ENCODE measurements at regions not wholly inside any gene's neighbourhood (a gene's known extent, or its start where the extent isn't known, plus 50 kb on each side); places are given as distances from the start of the nearest gene placed in this dataset.

- DNase-seq, result no peak
- no peak overlapping the region for H2AFZ ChIP-seq (ENCODE audit: low read depth)
- peak overlapping the region; percentile 14; the same call in 1 of the 2 replicates for H3K4me2 ChIP-seq
- WGBS (ENCODE audit: low lambda C conversion rate), result 79% methylated on average over 1 of the region's 1 CpG
- H3K4me3 ChIP-seq (ENCODE audit: low read depth in 2 of 2, low read length in 1 of 2), result no peak overlapping the region
- TF ChIP-seq SIN3A (IDR thresholded peaks at IDR 0.05; ENCODE audit: borderline replicate concordance, low read depth, low read length) (no peak), RFX5 (IDR thresholded peaks at IDR 0.05; ENCODE audit: low read length) (no peak), EP300 (IDR thresholded peaks at IDR 0.05; ENCODE audit: borderline replicate concordance in 1 of 2, low read depth in 1 of 2, low read length in 1 of 2) (no peak), JUND (IDR thresholded peaks at IDR 0.05) (no peak), NFIC (IDR thresholded peaks at IDR 0.05; ENCODE audit: borderline replicate concordance) (no peak), FOXJ3 (CRISPR knock-in tag; IDR thresholded peaks at IDR 0.05) (no peak), TCF12 (IDR thresholded peaks at IDR 0.05) (no peak), TEAD4 (IDR thresholded peaks at IDR 0.05; ENCODE audit: borderline replicate concordance, insufficient read depth) (no peak), RCOR1 (IDR thresholded peaks at IDR 0.05; ENCODE audit: low read length) (no peak), MXI1 (IDR thresholded peaks at IDR 0.05; ENCODE audit: low read depth, low read length) (no peak), FOSL2 (IDR thresholded peaks at IDR 0.05; ENCODE audit: borderline replicate concordance, low read depth) (no peak), TAF1 (IDR thresholded peaks at IDR 0.05; ENCODE audit: borderline replicate concordance, low read depth, low read length) (no peak), NRF1 (IDR thresholded peaks at IDR 0.05; ENCODE audit: low read depth, low read length) (no peak), ELF1 (IDR thresholded peaks at IDR 0.05) (no peak), RXRA (IDR thresholded peaks at IDR 0.05; ENCODE audit: borderline replicate concordance, low read depth) (no peak)
- TF ChIP-seq, protein P1, sequence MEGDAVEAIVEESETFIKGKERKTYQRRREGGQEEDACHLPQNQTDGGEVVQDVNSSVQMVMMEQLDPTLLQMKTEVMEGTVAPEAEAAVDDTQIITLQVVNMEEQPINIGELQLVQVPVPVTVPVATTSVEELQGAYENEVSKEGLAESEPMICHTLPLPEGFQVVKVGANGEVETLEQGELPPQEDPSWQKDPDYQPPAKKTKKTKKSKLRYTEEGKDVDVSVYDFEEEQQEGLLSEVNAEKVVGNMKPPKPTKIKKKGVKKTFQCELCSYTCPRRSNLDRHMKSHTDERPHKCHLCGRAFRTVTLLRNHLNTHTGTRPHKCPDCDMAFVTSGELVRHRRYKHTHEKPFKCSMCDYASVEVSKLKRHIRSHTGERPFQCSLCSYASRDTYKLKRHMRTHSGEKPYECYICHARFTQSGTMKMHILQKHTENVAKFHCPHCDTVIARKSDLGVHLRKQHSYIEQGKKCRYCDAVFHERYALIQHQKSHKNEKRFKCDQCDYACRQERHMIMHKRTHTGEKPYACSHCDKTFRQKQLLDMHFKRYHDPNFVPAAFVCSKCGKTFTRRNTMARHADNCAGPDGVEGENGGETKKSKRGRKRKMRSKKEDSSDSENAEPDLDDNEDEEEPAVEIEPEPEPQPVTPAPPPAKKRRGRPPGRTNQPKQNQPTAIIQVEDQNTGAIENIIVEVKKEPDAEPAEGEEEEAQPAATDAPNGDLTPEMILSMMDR (IDR thresholded peaks at IDR 0.05), result no peak
- TF ChIP-seq, protein P2, sequence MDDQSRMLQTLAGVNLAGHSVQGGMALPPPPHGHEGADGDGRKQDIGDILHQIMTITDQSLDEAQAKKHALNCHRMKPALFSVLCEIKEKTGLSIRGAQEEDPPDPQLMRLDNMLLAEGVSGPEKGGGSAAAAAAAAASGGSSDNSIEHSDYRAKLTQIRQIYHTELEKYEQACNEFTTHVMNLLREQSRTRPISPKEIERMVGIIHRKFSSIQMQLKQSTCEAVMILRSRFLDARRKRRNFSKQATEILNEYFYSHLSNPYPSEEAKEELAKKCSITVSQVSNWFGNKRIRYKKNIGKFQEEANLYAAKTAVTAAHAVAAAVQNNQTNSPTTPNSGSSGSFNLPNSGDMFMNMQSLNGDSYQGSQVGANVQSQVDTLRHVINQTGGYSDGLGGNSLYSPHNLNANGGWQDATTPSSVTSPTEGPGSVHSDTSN (IDR thresholded peaks at IDR 0.05), result no peak
- TF ChIP-seq, protein P3, sequence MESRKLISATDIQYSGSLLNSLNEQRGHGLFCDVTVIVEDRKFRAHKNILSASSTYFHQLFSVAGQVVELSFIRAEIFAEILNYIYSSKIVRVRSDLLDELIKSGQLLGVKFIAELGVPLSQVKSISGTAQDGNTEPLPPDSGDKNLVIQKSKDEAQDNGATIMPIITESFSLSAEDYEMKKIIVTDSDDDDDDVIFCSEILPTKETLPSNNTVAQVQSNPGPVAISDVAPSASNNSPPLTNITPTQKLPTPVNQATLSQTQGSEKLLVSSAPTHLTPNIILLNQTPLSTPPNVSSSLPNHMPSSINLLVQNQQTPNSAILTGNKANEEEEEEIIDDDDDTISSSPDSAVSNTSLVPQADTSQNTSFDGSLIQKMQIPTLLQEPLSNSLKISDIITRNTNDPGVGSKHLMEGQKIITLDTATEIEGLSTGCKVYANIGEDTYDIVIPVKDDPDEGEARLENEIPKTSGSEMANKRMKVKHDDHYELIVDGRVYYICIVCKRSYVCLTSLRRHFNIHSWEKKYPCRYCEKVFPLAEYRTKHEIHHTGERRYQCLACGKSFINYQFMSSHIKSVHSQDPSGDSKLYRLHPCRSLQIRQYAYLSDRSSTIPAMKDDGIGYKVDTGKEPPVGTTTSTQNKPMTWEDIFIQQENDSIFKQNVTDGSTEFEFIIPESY (IDR thresholded peaks at IDR 0.05; ENCODE audit: borderline replicate concordance, low read depth), result no peak
- H3K9me3 ChIP-seq, result no peaks in the 10 kb centered on the region
- H3K36me3 ChIP-seq (replicated peaks in 1 of 2; ENCODE audit: control insufficient read depth in 1 of 2, insufficient read depth in 2 of 2, low read length in 1 of 2), result no peaks in the 10 kb centered on the region
- peaks cover 45% of the 10 kb centered on the region for H3F3A ChIP-seq (replicated peaks; ENCODE audit: insufficient read depth)
- H4K20me1 ChIP-seq (ENCODE audit: insufficient read depth), result no peaks in the 10 kb centered on the region
- peaks cover 0 to 41% of the 10 kb centered on the region in 2 experiments; a peak in 2 of 4 replicates for H3K4me1 ChIP-seq (ENCODE audit: control insufficient read depth in 1 of 2, insufficient read depth in 2 of 2, low read depth in 1 of 2, low read length in 1 of 2)
- H3K79me2 ChIP-seq (ENCODE audit: insufficient read depth), result no peaks in the 10 kb centered on the region
- CTCF ChIA-PET, result no interaction called here
- POLR2A ChIA-PET, result no interaction called here
- H3K9me2 ChIP-seq, result no peaks in the 10 kb centered on the region
- peak overlapping the region in 1 of 2 experiments; percentile 76; a peak in 2 of 4 replicates for H3K27ac ChIP-seq (ENCODE audit: low read depth in 2 of 2, low read length in 1 of 2)
- H3K9ac ChIP-seq, result peak overlapping the region; percentile 10; the same call in 1 of the 2 replicates
- no peaks in the 10 kb centered on the region for H3K27me3 ChIP-seq (ENCODE audit: insufficient read depth)
Measured at GRCh38 chr11:92129811-92130210, 94.8 kb upstream of the FAT3 start.

All from SK-N-SH (cell line).